ENCODE measurements at regions not wholly inside any gene's neighbourhood (a gene's known extent, or its start where the extent isn't known, plus 50 kb on each side); places are given as distances from the start of the nearest gene placed in this dataset.

GRCh38 chr22:47382164-47382890 is 619.9 kb downstream of the TBC1D22A start:
- DNase-seq (ENCODE audit: low read depth), result no peak
- no peak overlapping the region for H3K4me3 ChIP-seq (ENCODE audit: low read length)
- TF ChIP-seq CTCF (IDR thresholded peaks at IDR 0.05; ENCODE audit: insufficient read depth, low read depth, low read length, missing control alignments), result no peak

- no peak for DNase-seq (ENCODE audit: low read depth)
- no peak for TF ChIP-seq CTCF (IDR thresholded peaks at IDR 0.05; ENCODE audit: insufficient read depth, low read depth, low read length, missing control alignments)
- H3K4me3 ChIP-seq (ENCODE audit: low read length), result no peak overlapping the region
Observed at GRCh38 chr22:47381240-47381639, 618.8 kb downstream of the TBC1D22A start.

GRCh38 chr22:47380692-47381091 is 618.2 kb downstream of the TBC1D22A start:
- no peak for TF ChIP-seq CTCF (IDR thresholded peaks at IDR 0.05; ENCODE audit: insufficient read depth, low read depth, low read length, missing control alignments)
- H3K4me3 ChIP-seq (ENCODE audit: low read length), result no peak overlapping the region
- DNase-seq (ENCODE audit: low read depth), result no peak

GRCh38 chr22:47379037-47379436 is 616.6 kb downstream of the TBC1D22A start:
- DNase-seq (ENCODE audit: low read depth), result no peak
- no peak overlapping the region for H3K4me3 ChIP-seq (ENCODE audit: low read length)
- no peak for TF ChIP-seq CTCF (IDR thresholded peaks at IDR 0.05; ENCODE audit: insufficient read depth, low read depth, low read length, missing control alignments)

- DNase-seq (ENCODE audit: low read depth), result no peak
- no peak for TF ChIP-seq CTCF (IDR thresholded peaks at IDR 0.05; ENCODE audit: insufficient read depth, low read depth, low read length, missing control alignments)
- H3K4me3 ChIP-seq (ENCODE audit: low read length), result no peak overlapping the region
Observed at GRCh38 chr22:47377926-47378560, 615.6 kb downstream of the TBC1D22A start.

- no peak for DNase-seq (ENCODE audit: low read depth)
- H3K4me3 ChIP-seq (ENCODE audit: low read length), result no peak overlapping the region
Observed at GRCh38 chr22:47376901-47377505, 614.6 kb downstream of the TBC1D22A start.

More at GRCh38 chr22:47376901-47377505, 614.6 kb downstream of the TBC1D22A start:
- TF ChIP-seq CTCF (IDR thresholded peaks at IDR 0.05; ENCODE audit: insufficient read depth, low read depth, low read length, missing control alignments), result no peak

Data from epithelial cell of esophagus (primary cell).